ENCODE measurements at regions not wholly inside any gene's neighbourhood (a gene's known extent, or its start where the extent isn't known, plus 50 kb on each side); places are given as distances from the start of the nearest gene placed in this dataset.

DNA sequence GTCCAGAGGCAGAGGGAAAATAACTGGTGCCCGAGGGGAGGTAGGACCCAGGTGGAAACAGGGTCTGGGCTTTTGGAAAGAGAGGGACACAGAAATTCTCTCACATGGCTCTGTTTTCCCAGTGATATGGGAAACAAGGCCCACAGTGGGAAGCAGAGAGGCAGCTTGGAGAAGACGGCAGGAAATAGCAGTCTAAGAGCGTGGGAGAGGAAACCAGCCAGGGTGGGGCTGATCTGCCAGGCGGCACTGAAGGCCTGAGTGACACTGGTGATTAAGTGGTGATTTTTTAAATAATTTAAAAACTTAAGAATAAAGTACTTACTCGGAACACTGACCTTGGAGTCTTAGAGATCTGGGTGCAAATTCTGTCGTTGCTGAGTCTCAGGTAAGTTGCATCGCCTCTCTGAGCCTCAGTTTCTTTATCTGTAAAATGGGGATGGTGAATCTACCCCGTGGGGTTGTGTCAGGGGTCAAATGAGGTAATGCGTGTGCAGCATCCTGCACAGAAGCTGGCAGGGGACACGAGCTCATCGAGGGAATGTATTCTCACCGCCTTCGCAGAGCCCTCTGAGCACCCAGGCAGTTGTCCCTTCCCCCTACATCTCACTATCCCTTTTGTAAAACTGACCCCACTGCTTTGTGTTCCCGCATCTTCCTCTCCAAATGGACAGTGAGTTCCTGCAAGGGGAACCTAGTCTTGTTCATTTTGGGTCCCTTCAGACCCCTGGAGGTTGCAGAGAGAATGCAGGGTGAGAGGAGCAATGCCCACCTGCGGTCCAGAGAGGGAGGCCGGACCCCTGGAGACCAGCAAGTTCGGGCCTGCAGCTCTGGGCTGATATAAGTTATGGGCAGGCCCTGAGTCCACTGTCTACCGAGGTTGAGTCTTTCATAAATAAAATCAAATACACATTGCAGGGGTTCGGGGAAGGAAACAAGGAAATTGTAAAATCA is 228.6 kb upstream of the PMEPA1 start:
- Histone ChIP-seq H3K4me3 (ENCODE audit: insufficient read depth in 1 of 2, low read depth in 1 of 2, low read length in 2 of 2) (no peak overlapping the region), H2AK5ac (ENCODE audit: low read length, severe bottlenecking) (no peak overlapping the region), H3K4ac (ENCODE audit: low read depth in 1 of 2, low read length in 2 of 2) (no peak overlapping the region), H2AFZ (ENCODE audit: low read depth, low read length) (no peak overlapping the region), H3K4me2 (ENCODE audit: low read length, poor library complexity, severe bottlenecking) (no peak overlapping the region), H2BK120ac (ENCODE audit: low read depth, low read length) (no peak overlapping the region), H3K23ac (ENCODE audit: low read length in 2 of 2) (no peak overlapping the region), H3K4me1 (ENCODE audit: control insufficient read depth, insufficient read depth, low read depth, low read length) (no peaks in the 10 kb centered on the region), H2BK15ac (ENCODE audit: low read depth, poor library complexity, severe bottlenecking) (no peak overlapping the region), H2BK12ac (ENCODE audit: low read length in 2 of 2) (no peak overlapping the region), H4K8ac (ENCODE audit: low read length) (no peak overlapping the region), H3K9ac (ENCODE audit: low read length) (no peak overlapping the region), H3K79me1 (replicated peaks; ENCODE audit: low read length, poor library complexity, severe bottlenecking) (no peaks in the 10 kb centered on the region), H4K91ac (ENCODE audit: low read length) (no peak overlapping the region), H3K27me3 (ENCODE audit: control insufficient read depth in 1 of 2, insufficient read depth in 1 of 2, low read length in 2 of 2) (peaks cover 0 to 82% of the 10 kb centered on the region in 2 experiments), H3K14ac (ENCODE audit: low read length in 2 of 2) (no peak overlapping the region), H3K27ac (ENCODE audit: low read length, poor library complexity, severe bottlenecking) (no peak overlapping the region), H3K36me3 (ENCODE audit: control insufficient read depth in 1 of 2, insufficient read depth in 2 of 2, low read depth in 1 of 2, low read length in 2 of 2) (no peaks in the 10 kb centered on the region), H2BK5ac (ENCODE audit: low read depth, low read length, poor library complexity, severe bottlenecking) (no peak overlapping the region), H3K18ac (ENCODE audit: low read depth in 1 of 2, low read length in 2 of 2) (no peak overlapping the region), H3K9me3 (ENCODE audit: control insufficient read depth, low read length) (no peaks in the 10 kb centered on the region)
- 72% methylated on average over 16 of the region's 19 CpGs for WGBS
- DNase-seq, result no peak

DNA sequence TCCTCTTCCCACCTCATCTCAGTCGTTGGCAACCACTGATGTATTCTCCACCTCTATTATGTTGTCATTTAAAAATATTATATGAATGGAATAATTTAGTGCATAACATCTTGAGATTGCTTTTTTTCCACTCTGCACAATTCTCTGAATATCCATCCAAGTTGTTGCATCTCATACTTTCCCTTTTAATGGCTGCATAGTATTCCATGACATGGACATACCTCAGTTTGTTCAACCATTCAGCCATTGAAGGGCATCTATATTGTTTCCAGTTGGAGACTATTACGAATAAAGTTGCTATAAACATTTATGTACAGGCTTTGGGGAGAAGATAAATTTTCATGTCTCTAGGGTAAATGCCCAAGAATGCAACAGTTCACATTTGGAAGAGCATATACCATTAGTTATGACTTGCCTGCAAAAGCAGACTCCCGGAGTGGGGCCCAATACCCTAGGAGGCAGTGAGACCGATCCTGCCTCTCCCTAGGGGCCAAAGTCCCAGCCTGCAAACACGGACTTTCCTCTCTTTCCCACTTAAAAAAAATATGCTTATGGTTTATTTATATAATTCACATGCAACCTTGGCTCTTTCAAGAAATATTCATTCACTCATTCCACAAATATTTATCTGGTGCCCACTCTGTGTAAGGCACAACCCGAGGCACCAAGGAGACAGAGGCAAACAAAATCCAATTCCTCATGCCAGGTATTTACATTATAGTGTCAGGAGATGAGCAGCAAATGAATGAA is 227.0 kb upstream of the PMEPA1 start:
- Histone ChIP-seq H2AK5ac (ENCODE audit: low read length, severe bottlenecking) (no peak overlapping the region), H3K4me2 (ENCODE audit: low read length, poor library complexity, severe bottlenecking) (no peak overlapping the region), H2BK15ac (ENCODE audit: low read depth, poor library complexity, severe bottlenecking) (no peak overlapping the region), H3K18ac (ENCODE audit: low read depth in 1 of 2, low read length in 2 of 2) (no peak overlapping the region), H3K14ac (ENCODE audit: low read length in 2 of 2) (no peak overlapping the region), H3K79me1 (replicated peaks; ENCODE audit: low read length, poor library complexity, severe bottlenecking) (no peaks in the 10 kb centered on the region), H3K27me3 (ENCODE audit: control insufficient read depth in 1 of 2, insufficient read depth in 1 of 2, low read length in 2 of 2) (peaks cover 0 to 83% of the 10 kb centered on the region in 2 experiments), H2BK12ac (ENCODE audit: low read length in 2 of 2) (no peak overlapping the region), H3K4ac (ENCODE audit: low read depth in 1 of 2, low read length in 2 of 2) (no peak overlapping the region), H2BK120ac (ENCODE audit: low read depth, low read length) (no peak overlapping the region), H2BK5ac (ENCODE audit: low read depth, low read length, poor library complexity, severe bottlenecking) (no peak overlapping the region), H3K4me1 (ENCODE audit: control insufficient read depth, insufficient read depth, low read depth, low read length) (no peaks in the 10 kb centered on the region), H4K91ac (ENCODE audit: low read length) (no peak overlapping the region), H3K27ac (ENCODE audit: low read length, poor library complexity, severe bottlenecking) (no peak overlapping the region), H3K9ac (ENCODE audit: low read length) (no peak overlapping the region), H3K9me3 (ENCODE audit: control insufficient read depth, low read length) (no peaks in the 10 kb centered on the region), H3K23ac (ENCODE audit: low read length in 2 of 2) (no peak overlapping the region), H4K8ac (ENCODE audit: low read length) (no peak overlapping the region), H3K36me3 (ENCODE audit: control insufficient read depth in 1 of 2, insufficient read depth in 2 of 2, low read depth in 1 of 2, low read length in 2 of 2) (no peaks in the 10 kb centered on the region), H2AFZ (ENCODE audit: low read depth, low read length) (no peak overlapping the region), H3K4me3 (ENCODE audit: insufficient read depth in 1 of 2, low read depth in 1 of 2, low read length in 2 of 2) (no peak overlapping the region)
- whole genome bisulfite sequencing, result 73% methylated on average over 4 of the region's 6 CpGs
- DNase-seq, result no peak

DNA sequence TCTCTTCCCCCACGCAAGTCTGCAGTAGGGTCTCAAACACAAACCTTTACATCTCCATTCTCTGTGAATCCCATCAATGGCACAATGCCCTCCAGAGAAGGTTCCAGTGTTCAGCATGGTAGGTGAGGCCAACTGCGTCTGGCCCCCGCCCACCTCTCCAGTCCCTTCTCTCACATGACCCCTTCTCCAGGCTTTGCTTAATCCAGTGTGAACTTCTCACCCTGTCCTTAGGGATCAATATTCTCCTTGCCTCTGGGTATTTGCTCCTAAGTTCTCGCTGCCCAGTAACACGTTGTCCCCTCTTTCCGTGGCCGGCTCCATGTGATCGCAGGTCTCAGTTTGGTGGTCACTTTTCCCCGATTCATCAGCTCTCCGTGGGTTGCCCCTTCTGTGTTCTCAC is 225.1 kb upstream of the PMEPA1 start:
- no peak overlapping the region for H2AFZ ChIP-seq (ENCODE audit: low read depth, low read length)
- H3K36me3 ChIP-seq (ENCODE audit: control insufficient read depth in 1 of 2, insufficient read depth in 2 of 2, low read depth in 1 of 2, low read length in 2 of 2), result no peaks in the 10 kb centered on the region
- H3K4me1 ChIP-seq (ENCODE audit: control insufficient read depth, insufficient read depth, low read depth, low read length), result no peaks in the 10 kb centered on the region
- no peak overlapping the region for H2BK5ac ChIP-seq (ENCODE audit: low read depth, low read length, poor library complexity, severe bottlenecking)
- no peak overlapping the region for H3K4me2 ChIP-seq (ENCODE audit: low read length, poor library complexity, severe bottlenecking)
- H3K23ac ChIP-seq (ENCODE audit: low read length in 2 of 2), result no peak overlapping the region
- no peak overlapping the region for H3K27ac ChIP-seq (ENCODE audit: low read length, poor library complexity, severe bottlenecking)
- no peaks in the 10 kb centered on the region for H3K79me1 ChIP-seq (replicated peaks; ENCODE audit: low read length, poor library complexity, severe bottlenecking)
- H3K9ac ChIP-seq (ENCODE audit: low read length), result no peak overlapping the region
- DNase-seq, result no peak
- no peaks in the 10 kb centered on the region for H3K9me3 ChIP-seq (ENCODE audit: control insufficient read depth, low read length)
- H3K4ac ChIP-seq (ENCODE audit: low read depth in 1 of 2, low read length in 2 of 2), result no peak overlapping the region
- H4K91ac ChIP-seq (ENCODE audit: low read length), result no peak overlapping the region
- no peak overlapping the region for H3K4me3 ChIP-seq (ENCODE audit: insufficient read depth in 1 of 2, low read depth in 1 of 2, low read length in 2 of 2)
- H2AK5ac ChIP-seq (ENCODE audit: low read length, severe bottlenecking), result no peak overlapping the region
- no peak overlapping the region for H3K14ac ChIP-seq (ENCODE audit: low read length in 2 of 2)
- H3K18ac ChIP-seq (ENCODE audit: low read depth in 1 of 2, low read length in 2 of 2), result no peak overlapping the region
- H2BK15ac ChIP-seq (ENCODE audit: low read depth, poor library complexity, severe bottlenecking), result no peak overlapping the region
- no peak overlapping the region for H2BK120ac ChIP-seq (ENCODE audit: low read depth, low read length)
- peaks cover 0 to 74% of the 10 kb centered on the region in 2 experiments for H3K27me3 ChIP-seq (ENCODE audit: control insufficient read depth in 1 of 2, insufficient read depth in 1 of 2, low read length in 2 of 2)
- WGBS, result 94% methylated on average over 9 of the region's 10 CpGs
- H4K8ac ChIP-seq (ENCODE audit: low read length), result no peak overlapping the region
- H2BK12ac ChIP-seq (ENCODE audit: low read length in 2 of 2), result no peak overlapping the region
